ENCODE measurements at regions not wholly inside any gene's neighbourhood (a gene's known extent, or its start where the extent isn't known, plus 50 kb on each side); places are given as distances from the start of the nearest gene placed in this dataset.
"Not testable (repeated sequence)": the region's sequence is repeated elsewhere in the genome, so short reads cannot be mapped to it uniquely, and the experiment has no call there.

DNA sequence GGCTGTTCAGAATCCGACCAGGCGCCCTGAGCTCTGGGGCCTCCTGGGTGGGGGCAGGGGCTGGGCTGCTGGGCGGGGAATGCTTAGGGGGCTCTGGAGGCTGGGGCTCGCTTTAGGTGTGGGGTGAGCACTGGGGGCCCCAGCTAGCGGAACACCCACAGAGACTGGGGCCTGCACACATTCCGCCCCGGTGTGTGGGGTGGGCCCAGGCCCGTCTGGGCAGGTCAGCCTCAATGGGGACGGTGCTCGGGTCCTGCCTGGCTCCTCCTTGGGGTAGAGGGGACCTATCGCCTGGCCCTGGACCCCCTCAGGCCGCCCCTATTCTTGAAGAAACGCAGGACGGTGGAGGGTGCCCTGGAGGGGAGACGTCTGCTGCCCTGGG lies 364.8 kb downstream of the TMEM121 start:
- DNase-seq (ENCODE audit: insufficient read length, low spot score) (no peak), FAIRE-seq (no peak)
- TF ChIP-seq POLR2A (IDR thresholded peaks at IDR 0.05; ENCODE audit: low read depth, low read length): no peak
- TF ChIP-seq POLR2AphosphoS5 (IDR thresholded peaks at IDR 0.05; ENCODE audit: low read depth, low read length): no peak
- no peak for TF ChIP-seq TAF1 (IDR thresholded peaks at IDR 0.05; ENCODE audit: low read depth, low read length)
- TF ChIP-seq SPI1 (IDR thresholded peaks at IDR 0.05; ENCODE audit: low read depth, low read length): no peak
- no peak for TF ChIP-seq PAX5 (IDR thresholded peaks at IDR 0.05; ENCODE audit: insufficient read depth, low read length, severe bottlenecking)
- TF ChIP-seq POU2F2 (IDR thresholded peaks at IDR 0.05; ENCODE audit: low read depth, low read length): no peak

DNA sequence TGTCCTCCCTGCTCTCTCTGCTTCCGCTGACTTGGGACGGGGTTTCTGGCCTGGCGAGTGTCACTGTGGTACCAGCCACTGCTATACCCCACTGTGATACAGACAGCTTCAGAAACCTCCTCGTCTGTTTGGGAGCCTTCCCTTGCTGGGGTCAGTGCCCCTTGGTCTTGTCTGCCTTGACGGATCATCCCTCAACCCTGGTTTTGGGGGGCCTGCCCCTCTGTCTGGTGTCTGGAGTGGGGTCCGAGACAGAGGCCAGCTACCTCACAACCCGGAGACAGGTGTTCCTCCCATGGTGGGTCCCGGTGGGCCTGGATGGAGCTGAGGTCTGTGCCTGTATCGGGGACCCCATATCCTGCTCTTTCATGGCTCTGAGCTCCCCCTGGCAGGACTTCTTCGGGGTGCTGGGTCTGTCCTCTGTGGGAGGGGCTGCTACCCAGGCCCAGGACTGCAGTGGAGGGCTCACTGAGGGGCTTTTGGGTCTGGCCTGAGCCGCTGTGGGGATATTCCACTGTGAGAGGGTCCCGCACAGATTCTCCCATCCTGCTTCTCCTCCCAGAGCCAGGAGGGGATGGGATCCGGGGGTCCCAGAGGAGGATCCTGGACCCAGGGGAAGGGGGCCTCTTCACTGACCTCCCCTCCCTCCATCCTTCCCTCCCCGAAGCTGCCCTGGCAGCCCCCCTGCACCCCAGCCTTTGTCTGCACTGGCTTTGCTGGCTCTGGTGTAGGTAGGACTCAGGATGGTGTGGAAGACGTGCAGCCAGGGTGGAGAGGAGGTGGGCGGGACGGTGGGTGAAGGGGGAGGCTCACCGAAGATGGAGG lies 365.5 kb downstream of the TMEM121 start:
- FAIRE-seq: no peak
- DNase-seq (ENCODE audit: insufficient read length, low spot score): no peak
- TF ChIP-seq POLR2A (IDR thresholded peaks at IDR 0.05; ENCODE audit: low read depth, low read length) (no peak), TAF1 (IDR thresholded peaks at IDR 0.05; ENCODE audit: low read depth, low read length) (no peak), SPI1 (IDR thresholded peaks at IDR 0.05; ENCODE audit: low read depth, low read length) (no peak), POU2F2 (IDR thresholded peaks at IDR 0.05; ENCODE audit: low read depth, low read length) (no peak), POLR2AphosphoS5 (IDR thresholded peaks at IDR 0.05; ENCODE audit: low read depth, low read length) (no peak), PAX5 (IDR thresholded peaks at IDR 0.05; ENCODE audit: insufficient read depth, low read length, severe bottlenecking) (no peak)

- DNase-seq (ENCODE audit: insufficient read length, low spot score); FAIRE-seq: not testable (repeated sequence)
Observed at GRCh38 chr14:105892453-105893441, 366.4 kb downstream of the TMEM121 start.

DNA sequence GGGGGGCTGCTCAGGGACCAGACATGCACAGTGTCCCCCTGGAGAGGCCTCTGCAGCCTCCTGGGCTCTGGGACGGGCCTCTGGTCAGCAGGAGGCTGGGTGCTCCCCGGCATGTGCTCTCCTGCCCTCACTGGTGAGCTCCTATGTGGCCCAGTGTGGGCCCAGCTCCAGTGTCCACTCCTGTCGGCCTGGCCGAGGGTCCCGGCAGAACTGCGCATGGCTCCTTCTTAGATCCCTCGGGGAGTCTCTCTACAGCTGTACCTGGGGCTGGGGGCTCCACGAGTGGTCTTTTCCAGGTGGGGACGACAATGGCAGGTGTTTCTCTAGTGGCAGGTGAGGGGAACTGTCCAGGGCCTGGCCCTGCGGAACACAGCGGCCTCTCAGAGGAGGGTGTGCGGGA lies 367.3 kb downstream of the TMEM121 start:
- not testable (repeated sequence) for FAIRE-seq; DNase-seq (ENCODE audit: insufficient read length, low spot score)

DNA sequence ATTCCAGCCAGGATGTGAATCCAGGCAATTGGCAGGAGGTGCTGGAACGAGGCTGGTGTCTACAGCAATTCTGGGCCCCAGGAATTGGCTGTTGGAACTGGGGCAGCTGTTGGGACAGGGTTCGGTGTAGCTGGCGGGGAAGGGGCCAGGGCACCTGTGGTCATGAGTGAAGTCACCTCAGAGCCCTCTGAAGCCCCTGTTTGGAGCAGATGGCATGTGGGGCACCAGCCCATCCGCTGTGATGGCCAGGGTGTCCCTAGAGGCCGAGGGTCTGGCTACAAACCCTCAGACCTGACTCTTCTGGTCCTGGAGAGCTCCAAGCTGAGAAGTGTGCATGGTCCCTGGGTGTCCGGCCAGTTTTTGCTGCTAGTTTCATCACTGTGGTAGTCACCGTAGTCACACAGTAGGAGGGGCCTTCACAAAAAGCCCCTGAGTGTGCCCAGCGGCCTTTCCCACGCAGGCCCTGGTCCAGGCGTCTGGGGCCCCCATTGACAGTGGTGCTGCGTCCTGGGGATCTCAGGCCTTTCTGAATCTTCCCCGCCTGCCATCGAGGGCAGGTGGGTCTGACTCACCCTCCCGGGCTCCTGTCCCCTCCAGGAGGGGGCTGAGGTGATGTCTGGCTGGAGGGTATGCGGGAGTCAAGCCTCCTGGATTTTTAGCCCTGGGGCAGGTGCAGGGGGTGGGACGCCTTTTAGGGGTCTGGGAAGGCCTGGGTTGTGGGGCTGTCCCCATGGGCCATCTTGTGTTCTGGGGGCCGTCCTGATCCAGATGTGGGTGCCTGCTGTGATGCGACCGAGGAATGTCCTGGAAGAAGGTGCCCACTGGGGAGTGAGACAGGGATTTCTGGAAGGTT lies 368.0 kb downstream of the TMEM121 start:
- no peak for TF ChIP-seq TAF1 (IDR thresholded peaks at IDR 0.05; ENCODE audit: low read depth, low read length)
- TF ChIP-seq POLR2AphosphoS5 (IDR thresholded peaks at IDR 0.05; ENCODE audit: low read depth, low read length): no peak
- TF ChIP-seq SPI1 (IDR thresholded peaks at IDR 0.05; ENCODE audit: low read depth, low read length): no peak
- TF ChIP-seq POLR2A (IDR thresholded peaks at IDR 0.05; ENCODE audit: low read depth, low read length): no peak
- no peak for TF ChIP-seq PAX5 (IDR thresholded peaks at IDR 0.05; ENCODE audit: insufficient read depth, low read length, severe bottlenecking)
- no peak for TF ChIP-seq POU2F2 (IDR thresholded peaks at IDR 0.05; ENCODE audit: low read depth, low read length)
- FAIRE-seq (no peak), DNase-seq (ENCODE audit: insufficient read length, low spot score) (no peak)

GRCh38 chr14:105894978-105895881 lies 368.8 kb downstream of the TMEM121 start:
- DNase-seq (ENCODE audit: insufficient read length, low spot score): no peak
- FAIRE-seq: no peak
- no peak for TF ChIP-seq POLR2A (IDR thresholded peaks at IDR 0.05; ENCODE audit: low read depth, low read length)
- TF ChIP-seq PAX5 (IDR thresholded peaks at IDR 0.05; ENCODE audit: insufficient read depth, low read length, severe bottlenecking): no peak
- TF ChIP-seq POLR2AphosphoS5 (IDR thresholded peaks at IDR 0.05; ENCODE audit: low read depth, low read length): no peak
- no peak for TF ChIP-seq SPI1 (IDR thresholded peaks at IDR 0.05; ENCODE audit: low read depth, low read length)
- TF ChIP-seq TAF1 (IDR thresholded peaks at IDR 0.05; ENCODE audit: low read depth, low read length): no peak
- TF ChIP-seq POU2F2 (IDR thresholded peaks at IDR 0.05; ENCODE audit: low read depth, low read length): no peak

DNA sequence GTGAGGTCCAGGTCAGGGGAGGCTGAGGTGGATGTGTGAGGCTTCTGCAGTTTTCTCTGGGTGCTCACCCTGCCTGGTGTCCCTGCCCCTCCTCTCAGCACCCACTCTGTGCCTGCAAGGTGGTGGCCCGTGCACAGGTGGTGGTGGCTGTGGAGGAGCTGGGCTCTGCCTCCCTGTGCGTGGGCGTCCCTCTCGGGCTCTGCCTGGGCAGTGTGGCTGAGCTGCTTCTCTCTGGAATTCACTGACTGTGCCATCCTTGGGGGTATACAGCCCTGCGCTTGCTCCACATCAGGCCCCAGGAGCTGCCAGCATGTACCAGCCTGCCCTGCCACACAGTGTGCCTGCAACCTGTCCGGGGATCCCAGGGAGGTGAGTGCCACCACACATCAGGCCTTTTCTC lies 369.8 kb downstream of the TMEM121 start:
- not testable (repeated sequence) for FAIRE-seq; DNase-seq (ENCODE audit: insufficient read length, low spot score)

GRCh38 chr14:105896961-105897724 lies 370.8 kb downstream of the TMEM121 start:
- DNase-seq (ENCODE audit: insufficient read length, low spot score); FAIRE-seq: not testable (repeated sequence)

DNA sequence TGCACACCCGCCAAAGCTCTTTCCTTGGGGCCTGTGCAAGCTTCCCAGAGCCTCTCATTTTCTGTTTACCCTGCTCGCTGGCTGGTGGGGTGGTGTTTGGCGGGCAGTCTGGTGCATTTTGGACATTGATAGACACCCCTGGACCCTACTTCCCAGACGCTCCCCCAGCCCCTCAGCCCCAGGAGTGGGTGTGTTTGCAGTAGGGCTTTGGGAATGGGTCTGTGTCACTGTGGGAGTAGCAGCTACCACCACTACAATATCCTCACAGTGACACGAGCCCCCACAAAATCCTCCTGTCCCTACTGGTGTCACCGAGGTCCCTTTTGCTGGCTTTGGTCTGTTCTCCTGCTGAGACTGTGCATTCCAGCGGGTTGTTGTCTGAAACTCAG lies 371.3 kb downstream of the TMEM121 start:
- TF ChIP-seq POU2F2 (IDR thresholded peaks at IDR 0.05; ENCODE audit: low read depth, low read length): no peak
- TF ChIP-seq TAF1 (IDR thresholded peaks at IDR 0.05; ENCODE audit: low read depth, low read length): no peak
- no peak for TF ChIP-seq PAX5 (IDR thresholded peaks at IDR 0.05; ENCODE audit: insufficient read depth, low read length, severe bottlenecking)
- TF ChIP-seq SPI1 (IDR thresholded peaks at IDR 0.05; ENCODE audit: low read depth, low read length): no peak
- no peak for TF ChIP-seq POLR2AphosphoS5 (IDR thresholded peaks at IDR 0.05; ENCODE audit: low read depth, low read length)
- no peak for TF ChIP-seq POLR2A (IDR thresholded peaks at IDR 0.05; ENCODE audit: low read depth, low read length)
- FAIRE-seq (no peak), DNase-seq (ENCODE audit: insufficient read length, low spot score) (no peak)
